ENCODE measurements at regions not wholly inside any gene's neighbourhood (a gene's known extent, or its start where the extent isn't known, plus 50 kb on each side); places are given as distances from the start of the nearest gene placed in this dataset.

- TF ChIP-seq CTCF (IDR thresholded peaks at IDR 0.05), result no peak
- no peak for TF ChIP-seq POLR2A (IDR thresholded peaks at IDR 0.05)
Measured at GRCh38 chr3:117587416-117587815, 877.8 kb downstream of the TUSC7 start.

All from adrenal gland (tissue), 5 donors.